Mammary epithelial cell (primary cell): ENCODE measurements at regions not wholly inside any gene's neighbourhood (a gene's known extent, or its start where the extent isn't known, plus 50 kb on each side); places are given as distances from the start of the nearest gene placed in this dataset.

Experiments
- EZH2 ChIP-seq: IDR thresholded peaks from 2 replicates; pipeline ENCODE4 v1.6.1; 2012; ENCODE audit warnings: low read length, inconsistent platforms, borderline replicate concordance
- TF ChIP-seq, protein P1 (sequence below), 2 donors: IDR thresholded peaks in 1 of 2; conservative IDR thresholded peaks in 1 of 2; 2 replicates each; pipeline ENCODE4 v1.5.1; 2011 to 2012; ENCODE audit warnings: inconsistent platforms in 2 of 2, low read length in 2 of 2, mild to moderate bottlenecking in 2 of 2, control low read depth in 1 of 2, low read depth in 1 of 2; ENCODE audit not compliant: insufficient read depth in 1 of 2; ENCODE audit errors: extremely low read depth in 1 of 2

DNA sequence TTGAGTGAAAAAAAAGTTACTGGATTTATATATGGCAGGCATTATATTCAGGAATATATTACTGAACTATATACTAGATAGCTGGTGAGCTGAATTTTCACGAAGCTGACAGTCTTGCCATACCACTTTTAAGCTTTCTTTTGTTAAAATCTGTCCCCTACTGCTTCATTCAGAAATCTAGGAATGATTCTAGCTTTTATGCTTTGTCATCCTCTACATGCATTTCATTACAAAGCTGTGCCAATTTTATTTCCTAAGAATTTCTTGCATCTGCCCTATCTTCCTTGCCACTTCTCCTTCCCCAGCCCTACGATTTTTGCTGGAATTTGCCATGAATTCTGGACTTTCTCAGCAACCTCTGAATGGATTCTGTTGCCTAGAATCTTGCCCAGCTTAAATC lies 158.5 kb upstream of the ADGRB3 start:
- TF ChIP-seq, protein P1, sequence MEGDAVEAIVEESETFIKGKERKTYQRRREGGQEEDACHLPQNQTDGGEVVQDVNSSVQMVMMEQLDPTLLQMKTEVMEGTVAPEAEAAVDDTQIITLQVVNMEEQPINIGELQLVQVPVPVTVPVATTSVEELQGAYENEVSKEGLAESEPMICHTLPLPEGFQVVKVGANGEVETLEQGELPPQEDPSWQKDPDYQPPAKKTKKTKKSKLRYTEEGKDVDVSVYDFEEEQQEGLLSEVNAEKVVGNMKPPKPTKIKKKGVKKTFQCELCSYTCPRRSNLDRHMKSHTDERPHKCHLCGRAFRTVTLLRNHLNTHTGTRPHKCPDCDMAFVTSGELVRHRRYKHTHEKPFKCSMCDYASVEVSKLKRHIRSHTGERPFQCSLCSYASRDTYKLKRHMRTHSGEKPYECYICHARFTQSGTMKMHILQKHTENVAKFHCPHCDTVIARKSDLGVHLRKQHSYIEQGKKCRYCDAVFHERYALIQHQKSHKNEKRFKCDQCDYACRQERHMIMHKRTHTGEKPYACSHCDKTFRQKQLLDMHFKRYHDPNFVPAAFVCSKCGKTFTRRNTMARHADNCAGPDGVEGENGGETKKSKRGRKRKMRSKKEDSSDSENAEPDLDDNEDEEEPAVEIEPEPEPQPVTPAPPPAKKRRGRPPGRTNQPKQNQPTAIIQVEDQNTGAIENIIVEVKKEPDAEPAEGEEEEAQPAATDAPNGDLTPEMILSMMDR (conservative IDR thresholded peaks at IDR 0.05 in 1 of 2, IDR thresholded peaks at IDR 0.05 in 1 of 2; ENCODE audit: extremely low read depth in 1 of 2, insufficient read depth in 1 of 2, low read depth in 1 of 2, low read length in 2 of 2): no peak
- no peak for TF ChIP-seq EZH2
